HEK293 (cell line): ENCODE measurements at regions not wholly inside any gene's neighbourhood (a gene's known extent, or its start where the extent isn't known, plus 50 kb on each side); places are given as distances from the start of the nearest gene placed in this dataset.

ENCODE experiments used
- ZNF548 ChIP-seq: fragments of 450-650 bp; formaldehyde crosslinking; IDR thresholded peaks from 2 replicates; pipeline ENCODE4 v1.5.1; 2016; ENCODE audit warnings: missing biosample characterization, missing genetic modification characterization
- ZNF639 ChIP-seq: fragments of 450-650 bp; formaldehyde crosslinking; IDR thresholded peaks from 2 replicates; pipeline ENCODE4 v1.5.1; 2016; ENCODE audit warnings: missing biosample characterization, missing genetic modification characterization
- TF ChIP-seq, protein P1 (sequence below): fragments of 450-650 bp; formaldehyde crosslinking; IDR thresholded peaks from 2 replicates; pipeline ENCODE4 v1.5.1; 2016; ENCODE audit warnings: missing biosample characterization, missing genetic modification characterization
- TF ChIP-seq, protein P2 (sequence below): fragments of 450-650 bp; formaldehyde crosslinking; IDR thresholded peaks from 2 replicates; pipeline ENCODE4 v1.5.1; 2016; ENCODE audit warnings: missing biosample characterization, missing genetic modification characterization

GRCh38 chr7:124101173-124101768 lies 68.4 kb upstream of the TMEM229A start:
- TF ChIP-seq, protein P1, sequence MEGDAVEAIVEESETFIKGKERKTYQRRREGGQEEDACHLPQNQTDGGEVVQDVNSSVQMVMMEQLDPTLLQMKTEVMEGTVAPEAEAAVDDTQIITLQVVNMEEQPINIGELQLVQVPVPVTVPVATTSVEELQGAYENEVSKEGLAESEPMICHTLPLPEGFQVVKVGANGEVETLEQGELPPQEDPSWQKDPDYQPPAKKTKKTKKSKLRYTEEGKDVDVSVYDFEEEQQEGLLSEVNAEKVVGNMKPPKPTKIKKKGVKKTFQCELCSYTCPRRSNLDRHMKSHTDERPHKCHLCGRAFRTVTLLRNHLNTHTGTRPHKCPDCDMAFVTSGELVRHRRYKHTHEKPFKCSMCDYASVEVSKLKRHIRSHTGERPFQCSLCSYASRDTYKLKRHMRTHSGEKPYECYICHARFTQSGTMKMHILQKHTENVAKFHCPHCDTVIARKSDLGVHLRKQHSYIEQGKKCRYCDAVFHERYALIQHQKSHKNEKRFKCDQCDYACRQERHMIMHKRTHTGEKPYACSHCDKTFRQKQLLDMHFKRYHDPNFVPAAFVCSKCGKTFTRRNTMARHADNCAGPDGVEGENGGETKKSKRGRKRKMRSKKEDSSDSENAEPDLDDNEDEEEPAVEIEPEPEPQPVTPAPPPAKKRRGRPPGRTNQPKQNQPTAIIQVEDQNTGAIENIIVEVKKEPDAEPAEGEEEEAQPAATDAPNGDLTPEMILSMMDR (tag by site-specific recombination): no peak
- TF ChIP-seq, protein P2, sequence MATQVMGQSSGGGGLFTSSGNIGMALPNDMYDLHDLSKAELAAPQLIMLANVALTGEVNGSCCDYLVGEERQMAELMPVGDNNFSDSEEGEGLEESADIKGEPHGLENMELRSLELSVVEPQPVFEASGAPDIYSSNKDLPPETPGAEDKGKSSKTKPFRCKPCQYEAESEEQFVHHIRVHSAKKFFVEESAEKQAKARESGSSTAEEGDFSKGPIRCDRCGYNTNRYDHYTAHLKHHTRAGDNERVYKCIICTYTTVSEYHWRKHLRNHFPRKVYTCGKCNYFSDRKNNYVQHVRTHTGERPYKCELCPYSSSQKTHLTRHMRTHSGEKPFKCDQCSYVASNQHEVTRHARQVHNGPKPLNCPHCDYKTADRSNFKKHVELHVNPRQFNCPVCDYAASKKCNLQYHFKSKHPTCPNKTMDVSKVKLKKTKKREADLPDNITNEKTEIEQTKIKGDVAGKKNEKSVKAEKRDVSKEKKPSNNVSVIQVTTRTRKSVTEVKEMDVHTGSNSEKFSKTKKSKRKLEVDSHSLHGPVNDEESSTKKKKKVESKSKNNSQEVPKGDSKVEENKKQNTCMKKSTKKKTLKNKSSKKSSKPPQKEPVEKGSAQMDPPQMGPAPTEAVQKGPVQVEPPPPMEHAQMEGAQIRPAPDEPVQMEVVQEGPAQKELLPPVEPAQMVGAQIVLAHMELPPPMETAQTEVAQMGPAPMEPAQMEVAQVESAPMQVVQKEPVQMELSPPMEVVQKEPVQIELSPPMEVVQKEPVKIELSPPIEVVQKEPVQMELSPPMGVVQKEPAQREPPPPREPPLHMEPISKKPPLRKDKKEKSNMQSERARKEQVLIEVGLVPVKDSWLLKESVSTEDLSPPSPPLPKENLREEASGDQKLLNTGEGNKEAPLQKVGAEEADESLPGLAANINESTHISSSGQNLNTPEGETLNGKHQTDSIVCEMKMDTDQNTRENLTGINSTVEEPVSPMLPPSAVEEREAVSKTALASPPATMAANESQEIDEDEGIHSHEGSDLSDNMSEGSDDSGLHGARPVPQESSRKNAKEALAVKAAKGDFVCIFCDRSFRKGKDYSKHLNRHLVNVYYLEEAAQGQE (tag by site-specific recombination): no peak
- TF ChIP-seq ZNF639 (tag by site-specific recombination) (no peak), ZNF548 (tag by site-specific recombination) (no peak)
